Adrenal gland (tissue), 9 donors: ENCODE measurements at regions not wholly inside any gene's neighbourhood (a gene's known extent, or its start where the extent isn't known, plus 50 kb on each side); places are given as distances from the start of the nearest gene placed in this dataset.

Experiments used
- DNase-seq, 7 donors: peaks; one replicate each; pipeline ENCODE4 v3.0.0-alpha.2; 2019 to 2020
- H3K27ac ChIP-seq, 5 donors: fragments of 200-600 bp; sonication (generic) in 4 of 5; 1 replicate in 3 of 5; 2 replicates in 2 of 5; pipeline versions ENCODE4 v1.5.1 to v1.8.0; 2016 to 2020; ENCODE audit warnings: mild to moderate bottlenecking in 1 of 5
- H3K27me3 ChIP-seq: fragments of 200-600 bp; 2 replicates; pipeline ENCODE4 v1.8.0; 2021
- H3K36me3 ChIP-seq, 2 donors: fragments of 200-600 bp; replicated peaks in 1 of 2; 1 replicate in 1 of 2; 2 replicates in 1 of 2; pipeline versions ENCODE4 v1.5.1 to v1.8.0; 2018 to 2022
- H3K4me1 ChIP-seq, 2 donors: fragments of 200-600 bp; replicated peaks in 1 of 2; 1 replicate in 1 of 2; 2 replicates in 1 of 2; pipeline versions ENCODE4 v1.5.1 to v1.8.0; 2018 to 2021
- H3K4me3 ChIP-seq, 4 donors: fragments of 200-600 bp; sonication (generic) in 3 of 4; one replicate each; pipeline ENCODE4 v1.5.1; 2016 to 2018
- H3K9me3 ChIP-seq, 3 donors: fragments of 200-600 bp; sonication (generic) in 1 of 3; replicated peaks in 1 of 3; 1 replicate in 2 of 3; 2 replicates in 1 of 3; pipeline versions ENCODE4 v1.5.1 to v1.8.0; 2016 to 2021
- CTCF ChIP-seq, 6 experiments: fragments of 450-650 bp in 4 of 6; fragments of 200-600 bp in 2 of 6; sonication (generic) in 1 of 6; IDR thresholded peaks; 1 replicate in 5 of 6; 2 replicates in 1 of 6; pipeline versions ENCODE4 v1.5.1 to v1.8.0; 2016 to 2021; ENCODE audit warnings: antibody characterized with exemption in 6 of 6, mild to moderate bottlenecking in 2 of 6, moderate library complexity in 1 of 6
- POLR2A ChIP-seq, 2 donors: fragments of 450-650 bp; IDR thresholded peaks; one replicate each; pipeline ENCODE4 v1.6.1; 2017; ENCODE audit warnings: antibody characterized with exemption in 2 of 2, mild to moderate bottlenecking in 2 of 2, moderate library complexity in 1 of 2
- WGBS, 4 donors: extraction: QIAGEN DNeasy Blood & Tissue Kit in 2 of 4; methylation state at CpG; one replicate each; pipeline versions ENCODE4 v1.1.5 to v1.1.7; 2013 to 2017; 5-methylcytosine and 5-hydroxymethylcytosine counted together
- intact Hi-C, 2 donors: fragments of 100-400 bp; cut with DNase I; formaldehyde crosslinking; loops; one replicate each; pipeline versions ENCODE4 v1.14.1 to v1.15.0; 2022 to 2023
- donor health status: healthy with polysubstance abuse.
- donor health status: Bipolar disorder and iron deficiency.
- donor health status: DM: yes; HTN: yes; CAD: no.
- donor health status: DM: no; HTN: no; CAD: no.
- donor health status: DM: no; HTN: no; CAD: no.

GRCh38 chr10:44829426-44829825 is 81.7 kb upstream of the TMEM72 start:
- WGBS, 4 donors: 89 to 93% (median 90%) methylated on average over 6 to 9 of the region's 9 CpGs
- no peaks in the 10 kb centered on the region for H3K36me3 ChIP-seq
- DNase-seq: no peak
- no peak overlapping the region for H3K27ac ChIP-seq
- TF ChIP-seq POLR2A (IDR thresholded peaks at IDR 0.05) (no peak), CTCF (IDR thresholded peaks at IDR 0.05) (no peak)
- no peaks in the 10 kb centered on the region for H3K4me1 ChIP-seq
- no peak overlapping the region for H3K4me3 ChIP-seq
- intact Hi-C loops: no loop called here
- H3K9me3 ChIP-seq: no peaks in the 10 kb centered on the region
- no peaks in the 10 kb centered on the region for H3K27me3 ChIP-seq

- Histone ChIP-seq H3K36me3 (no peaks in the 10 kb centered on the region), H3K4me3 (no peak overlapping the region), H3K27me3 (no peaks in the 10 kb centered on the region), H3K9me3 (no peaks in the 10 kb centered on the region), H3K27ac (no peak overlapping the region), H3K4me1 (no peaks in the 10 kb centered on the region)
- TF ChIP-seq POLR2A (IDR thresholded peaks at IDR 0.05) (no peak), CTCF (IDR thresholded peaks at IDR 0.05) (no peak)
- 78 to 91% (median 90%) methylated on average over 4 of the region's 4 CpGs for WGBS, 4 donors
- no peak for DNase-seq
- intact Hi-C loops: no loop called here
Observed at GRCh38 chr10:44830022-44830421, 81.1 kb upstream of the TMEM72 start.

GRCh38 chr10:44831581-44831980 is 79.6 kb upstream of the TMEM72 start:
- DNase-seq: no peak
- Histone ChIP-seq H3K9me3 (no peaks in the 10 kb centered on the region), H3K27ac (no peak overlapping the region), H3K27me3 (no peaks in the 10 kb centered on the region), H3K4me1 (no peaks in the 10 kb centered on the region), H3K36me3 (no peaks in the 10 kb centered on the region), H3K4me3 (no peak overlapping the region)
- TF ChIP-seq CTCF (IDR thresholded peaks at IDR 0.05): no peak
- TF ChIP-seq POLR2A (IDR thresholded peaks at IDR 0.05): no peak
- WGBS, 4 donors: 69 to 75% (median 71%) methylated on average over 4 of the region's 4 CpGs
- intact Hi-C loops: no loop called here

GRCh38 chr10:44832595-44833390 is 78.3 kb upstream of the TMEM72 start:
- Histone ChIP-seq H3K27ac (no peak overlapping the region), H3K27me3 (no peaks in the 10 kb centered on the region), H3K36me3 (no peaks in the 10 kb centered on the region), H3K4me3 (no peak overlapping the region), H3K4me1 (no peaks in the 10 kb centered on the region), H3K9me3 (no peaks in the 10 kb centered on the region)
- no peak for DNase-seq
- no peak for TF ChIP-seq POLR2A (IDR thresholded peaks at IDR 0.05)
- no peak for TF ChIP-seq CTCF (IDR thresholded peaks at IDR 0.05)
- 88 to 90% (median 89%) methylated on average over 5 to 6 of the region's 6 CpGs for WGBS, 4 donors
- intact Hi-C loops: no loop called here
